Mesothelial cell of epicardium (in vitro differentiated cells): ENCODE measurements at regions not wholly inside any gene's neighbourhood (a gene's known extent, or its start where the extent isn't known, plus 50 kb on each side); places are given as distances from the start of the nearest gene placed in this dataset.

Source experiments
- DNase-seq, 2 experiments: peaks; one replicate each; pipeline ENCODE4 v3.0.0; 2021; ENCODE audit warnings: low spot score in 2 of 2; ENCODE audit not compliant: unreplicated experiment in 2 of 2
- H3K27ac Mint-ChIP-seq: 2 replicates; pipeline ENCODE4 v1.8.0; 2021; ENCODE audit warnings: mixed read lengths
- H3K27me3 Mint-ChIP-seq: 2 replicates; pipeline ENCODE4 v1.8.0; 2021; ENCODE audit warnings: low read depth, mixed read lengths
- H3K36me3 Mint-ChIP-seq: 2 replicates; pipeline ENCODE4 v1.8.0; 2021; ENCODE audit warnings: mixed read lengths
- H3K4me1 Mint-ChIP-seq: 2 replicates; pipeline ENCODE4 v1.8.0; 2021; ENCODE audit warnings: mixed read lengths
- H3K4me3 Mint-ChIP-seq: 2 replicates; pipeline ENCODE4 v1.8.0; 2021; ENCODE audit warnings: mild to moderate bottlenecking, moderate library complexity, mixed read lengths
- H3K9me3 Mint-ChIP-seq: 2 replicates; pipeline ENCODE4 v1.8.0; 2021; ENCODE audit warnings: mixed read lengths
- CTCF ChIP-seq: fragments of 200-600 bp; sonication (generic); IDR thresholded peaks from one replicate; pipeline ENCODE4 v1.5.0; 2021; ENCODE audit warnings: antibody characterized with exemption; ENCODE audit not compliant: unreplicated experiment

GRCh38 chr2:150166313-150167051 lies 321.0 kb downstream of the RND3 start:
- TF ChIP-seq CTCF, result no peak
- Mint-ChIP-seq H3K27me3 (no peaks in the 10 kb centered on the region), H3K27ac (peak overlapping the region; percentile 74), H3K36me3 (no peaks in the 10 kb centered on the region), H3K4me1 (peaks cover 56% of the 10 kb centered on the region), H3K4me3 (no peak overlapping the region), H3K9me3 (peaks cover 5% of the 10 kb centered on the region)
- DNase-seq, result no peak

GRCh38 chr2:150165988-150166312 lies 321.5 kb downstream of the RND3 start:
- no peak for DNase-seq
- H3K36me3 Mint-ChIP-seq, result no peaks in the 10 kb centered on the region
- TF ChIP-seq CTCF, result no peak
- H3K9me3 Mint-ChIP-seq, result peaks cover 5% of the 10 kb centered on the region
- H3K4me3 Mint-ChIP-seq, result no peak overlapping the region
- H3K27me3 Mint-ChIP-seq, result no peaks in the 10 kb centered on the region
- H3K4me1 Mint-ChIP-seq, result peaks cover 58% of the 10 kb centered on the region
- peak overlapping the region; percentile 74 for H3K27ac Mint-ChIP-seq

- Mint-ChIP-seq H3K4me1 (peaks cover 59% of the 10 kb centered on the region), H3K4me3 (no peak overlapping the region), H3K9me3 (peaks cover 5% of the 10 kb centered on the region), H3K27me3 (no peaks in the 10 kb centered on the region), H3K36me3 (no peaks in the 10 kb centered on the region), H3K27ac (peak overlapping the region; percentile 18)
- no peak for DNase-seq
- TF ChIP-seq CTCF, result no peak
These were observed 322.0 kb downstream of the RND3 start for GRCh38 chr2:150165442-150165841.

GRCh38 chr2:150162241-150162942 lies 325.1 kb downstream of the RND3 start:
- Mint-ChIP-seq H3K4me1 (peaks cover 50% of the 10 kb centered on the region), H3K36me3 (no peaks in the 10 kb centered on the region), H3K4me3 (no peak overlapping the region), H3K27me3 (no peaks in the 10 kb centered on the region), H3K9me3 (no peaks in the 10 kb centered on the region), H3K27ac (peak overlapping the region; percentile 36)
- DNase-seq, result no peak
- TF ChIP-seq CTCF, result no peak

- H3K4me1 Mint-ChIP-seq, result peaks cover 47% of the 10 kb centered on the region
- H3K36me3 Mint-ChIP-seq, result no peaks in the 10 kb centered on the region
- TF ChIP-seq CTCF, result no peak
- no peak overlapping the region for H3K4me3 Mint-ChIP-seq
- DNase-seq, result no peak
- peak overlapping the region; percentile 44 for H3K27ac Mint-ChIP-seq
- H3K9me3 Mint-ChIP-seq, result no peaks in the 10 kb centered on the region
- H3K27me3 Mint-ChIP-seq, result no peaks in the 10 kb centered on the region
These were observed 327.4 kb downstream of the RND3 start for GRCh38 chr2:150160058-150160457.
